ENCODE measurements at regions not wholly inside any gene's neighbourhood (a gene's known extent, or its start where the extent isn't known, plus 50 kb on each side); places are given as distances from the start of the nearest gene placed in this dataset.

GRCh38 chr21:15241997-15242736 lies 177.4 kb upstream of the NRIP1 start:
- DNase-seq (ENCODE audit: low read depth in 2 of 2) = no peak

- no peak for DNase-seq (ENCODE audit: low read depth in 2 of 2)
These were observed 178.1 kb upstream of the NRIP1 start for GRCh38 chr21:15242906-15243305.

GRCh38 chr21:15243406-15243805 lies 178.6 kb upstream of the NRIP1 start:
- no peak for DNase-seq (ENCODE audit: low read depth in 2 of 2)

- no peak for DNase-seq (ENCODE audit: low read depth in 2 of 2)
These were observed 182.8 kb upstream of the NRIP1 start for GRCh38 chr21:15247613-15248012.

- no peak for DNase-seq (ENCODE audit: low read depth in 2 of 2)
These were observed 184.6 kb upstream of the NRIP1 start for GRCh38 chr21:15249285-15249993.

GRCh38 chr21:15250384-15250783 lies 185.6 kb upstream of the NRIP1 start:
- no peak for DNase-seq (ENCODE audit: low read depth in 2 of 2)

- no peak for DNase-seq (ENCODE audit: low read depth in 2 of 2)
These were observed 187.6 kb upstream of the NRIP1 start for GRCh38 chr21:15252431-15252830.

GRCh38 chr21:15254111-15254510 lies 189.3 kb upstream of the NRIP1 start:
- no peak for DNase-seq (ENCODE audit: low read depth in 2 of 2)

- no peak for DNase-seq (ENCODE audit: low read depth in 2 of 2)
These were observed 190.5 kb upstream of the NRIP1 start for GRCh38 chr21:15255261-15255660.

- no peak for DNase-seq (ENCODE audit: low read depth in 2 of 2)
These were observed 191.0 kb upstream of the NRIP1 start for GRCh38 chr21:15255763-15256162.

GRCh38 chr21:15256996-15257395 lies 192.2 kb upstream of the NRIP1 start:
- no peak for DNase-seq (ENCODE audit: low read depth in 2 of 2)

GRCh38 chr21:15257646-15258045 lies 192.8 kb upstream of the NRIP1 start:
- no peak for DNase-seq (ENCODE audit: low read depth in 2 of 2)

GRCh38 chr21:15259824-15260223 lies 195.0 kb upstream of the NRIP1 start:
- no peak for DNase-seq (ENCODE audit: low read depth in 2 of 2)

- DNase-seq (ENCODE audit: low read depth in 2 of 2) = no peak
These were observed 195.8 kb upstream of the NRIP1 start for GRCh38 chr21:15260604-15261003.

GRCh38 chr21:15264084-15264665 lies 199.4 kb upstream of the NRIP1 start:
- DNase-seq (ENCODE audit: low read depth in 2 of 2) = no peak

- no peak for DNase-seq (ENCODE audit: low read depth in 2 of 2)
These were observed 207.4 kb upstream of the NRIP1 start for GRCh38 chr21:15272171-15272570.

GRCh38 chr21:15272591-15272990 lies 207.8 kb upstream of the NRIP1 start:
- DNase-seq (ENCODE audit: low read depth in 2 of 2) = no peak

- no peak for DNase-seq (ENCODE audit: low read depth in 2 of 2)
These were observed 208.4 kb upstream of the NRIP1 start for GRCh38 chr21:15273244-15273643.

GRCh38 chr21:15274701-15275485 lies 210.1 kb upstream of the NRIP1 start:
- DNase-seq (ENCODE audit: low read depth in 2 of 2) = no peak

- no peak for DNase-seq (ENCODE audit: low read depth in 2 of 2)
These were observed 210.9 kb upstream of the NRIP1 start for GRCh38 chr21:15275615-15276235.

- DNase-seq (ENCODE audit: low read depth in 2 of 2) = no peak
These were observed 211.4 kb upstream of the NRIP1 start for GRCh38 chr21:15276243-15276642.

GRCh38 chr21:15277466-15277865 lies 212.7 kb upstream of the NRIP1 start:
- no peak for DNase-seq (ENCODE audit: low read depth in 2 of 2)
